ENCODE measurements at regions not wholly inside any gene's neighbourhood (a gene's known extent, or its start where the extent isn't known, plus 50 kb on each side); places are given as distances from the start of the nearest gene placed in this dataset.

DNA sequence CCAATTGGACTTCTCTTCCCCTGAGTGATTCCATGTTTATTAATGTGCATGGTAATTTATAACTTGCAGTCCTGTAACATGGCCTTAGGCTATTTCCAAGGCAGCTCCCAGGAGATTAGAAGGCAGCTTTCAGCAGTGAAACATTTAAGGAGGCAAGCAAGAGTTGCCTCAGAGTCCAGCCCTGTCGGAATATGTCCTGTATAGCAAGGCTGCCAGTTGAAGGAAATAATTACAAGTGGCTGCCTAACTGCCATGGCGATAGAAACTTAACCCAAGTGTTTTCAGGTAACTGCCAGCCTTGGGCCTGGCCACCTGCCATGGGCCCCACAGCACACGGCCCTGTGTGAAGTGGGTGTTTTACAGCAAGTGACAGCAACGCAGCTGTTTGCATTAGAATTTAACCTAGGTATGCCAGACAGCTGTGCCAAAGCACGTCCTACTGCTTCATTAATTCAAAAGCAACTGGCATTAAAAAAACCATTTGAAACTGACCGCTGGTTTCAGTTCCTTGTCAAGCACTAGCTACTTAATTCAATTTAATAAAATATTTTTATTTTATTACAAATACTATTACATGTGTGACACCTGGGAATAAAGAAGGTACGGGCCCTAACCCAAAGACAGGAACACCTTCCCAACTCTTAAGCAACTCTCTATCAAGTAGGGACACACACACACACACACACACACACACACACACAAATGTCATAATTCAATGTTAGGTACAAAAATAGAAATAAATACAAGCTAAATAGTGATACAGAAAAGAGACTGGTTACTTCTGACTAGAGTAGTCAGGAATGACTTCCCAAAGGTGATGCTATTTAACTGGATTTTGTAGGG, 151.8 kb upstream of the HEY2 start:
- ChIA-PET CTCF (interaction anchor here (0.6 kb wide), 3 partner anchors 15 to 695 kb away, joined by 3 read pairs; no protein-coding TSS in a partner anchor), POLR2A (no interaction called here)
- H3K27me3 ChIP-seq (ENCODE audit: control insufficient read depth, insufficient read depth, low read length) = no peaks in the 10 kb centered on the region
- TF ChIP-seq, protein P1, sequence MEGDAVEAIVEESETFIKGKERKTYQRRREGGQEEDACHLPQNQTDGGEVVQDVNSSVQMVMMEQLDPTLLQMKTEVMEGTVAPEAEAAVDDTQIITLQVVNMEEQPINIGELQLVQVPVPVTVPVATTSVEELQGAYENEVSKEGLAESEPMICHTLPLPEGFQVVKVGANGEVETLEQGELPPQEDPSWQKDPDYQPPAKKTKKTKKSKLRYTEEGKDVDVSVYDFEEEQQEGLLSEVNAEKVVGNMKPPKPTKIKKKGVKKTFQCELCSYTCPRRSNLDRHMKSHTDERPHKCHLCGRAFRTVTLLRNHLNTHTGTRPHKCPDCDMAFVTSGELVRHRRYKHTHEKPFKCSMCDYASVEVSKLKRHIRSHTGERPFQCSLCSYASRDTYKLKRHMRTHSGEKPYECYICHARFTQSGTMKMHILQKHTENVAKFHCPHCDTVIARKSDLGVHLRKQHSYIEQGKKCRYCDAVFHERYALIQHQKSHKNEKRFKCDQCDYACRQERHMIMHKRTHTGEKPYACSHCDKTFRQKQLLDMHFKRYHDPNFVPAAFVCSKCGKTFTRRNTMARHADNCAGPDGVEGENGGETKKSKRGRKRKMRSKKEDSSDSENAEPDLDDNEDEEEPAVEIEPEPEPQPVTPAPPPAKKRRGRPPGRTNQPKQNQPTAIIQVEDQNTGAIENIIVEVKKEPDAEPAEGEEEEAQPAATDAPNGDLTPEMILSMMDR (IDR thresholded peaks at IDR 0.05; ENCODE audit: insufficient read depth, low read depth, low read length) = no peak
- H3K4me3 ChIP-seq (ENCODE audit: low read depth, low read length) = no peak overlapping the region
- H3K36me3 ChIP-seq (ENCODE audit: control insufficient read depth, insufficient read depth, low read length) = no peaks in the 10 kb centered on the region
- DNase-seq (ENCODE audit: low read depth) = no peak

DNA sequence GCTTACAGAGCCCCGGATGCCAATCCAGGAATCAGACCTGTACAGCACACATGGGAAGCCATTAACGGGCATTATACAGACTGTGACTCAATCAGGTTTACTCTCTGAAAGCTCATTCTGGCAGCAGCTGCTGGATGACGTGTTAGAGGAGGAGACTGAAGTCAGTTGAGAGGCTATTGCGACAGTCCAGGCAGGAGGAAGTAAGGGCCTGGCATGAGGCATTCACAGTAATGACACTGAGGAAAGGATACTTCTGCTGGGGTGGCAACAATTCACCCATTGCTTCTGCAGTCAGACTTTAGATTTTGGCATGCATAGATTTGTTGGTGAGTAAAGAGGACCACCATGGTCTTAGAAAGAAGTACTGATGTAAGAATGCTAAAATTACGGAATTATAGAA, 151.0 kb upstream of the HEY2 start:
- Histone ChIP-seq H3K36me3 (ENCODE audit: control insufficient read depth, insufficient read depth, low read length) (no peaks in the 10 kb centered on the region), H3K4me3 (ENCODE audit: low read depth, low read length) (no peak overlapping the region), H3K27me3 (ENCODE audit: control insufficient read depth, insufficient read depth, low read length) (no peaks in the 10 kb centered on the region)
- POLR2A ChIA-PET = no interaction called here
- TF ChIP-seq, protein P1 (IDR thresholded peaks at IDR 0.05; ENCODE audit: insufficient read depth, low read depth, low read length) = no peak
- DNase-seq (ENCODE audit: low read depth) = no peak
- CTCF ChIA-PET = interaction anchor here (0.6 kb wide), 2 partner anchors 16 to 289 kb away, joined by 3 read pairs; no protein-coding TSS in a partner anchor

DNA sequence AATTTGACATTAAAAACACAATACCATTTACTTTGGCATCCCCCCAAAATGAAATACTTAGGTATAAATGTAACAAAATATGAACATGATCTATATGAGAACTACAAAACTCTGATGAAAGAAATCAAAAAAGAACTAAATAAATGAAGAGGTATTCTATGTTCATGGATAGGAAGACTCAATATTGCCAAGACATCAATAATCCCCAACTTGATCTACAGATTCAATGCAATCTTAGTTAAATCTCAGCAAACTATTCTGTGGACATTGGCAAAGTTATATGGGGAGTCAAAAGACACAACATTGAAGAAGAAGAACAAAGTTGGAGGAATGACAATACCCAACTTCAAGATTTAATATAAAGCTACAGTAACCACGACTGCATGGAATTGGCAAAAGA, 145.2 kb upstream of the HEY2 start:
- CTCF ChIA-PET = interaction anchor here (1.4 kb wide), 1 partner anchor 15 kb away, joined by 3 read pairs; no protein-coding TSS in a partner anchor
- H3K4me3 ChIP-seq (ENCODE audit: low read depth, low read length) = no peak overlapping the region
- TF ChIP-seq, protein P1 (IDR thresholded peaks at IDR 0.05; ENCODE audit: insufficient read depth, low read depth, low read length) = no peak
- DNase-seq (ENCODE audit: low read depth) = no peak
- POLR2A ChIA-PET = no interaction called here
- H3K36me3 ChIP-seq (ENCODE audit: control insufficient read depth, insufficient read depth, low read length) = no peaks in the 10 kb centered on the region
- no peaks in the 10 kb centered on the region for H3K27me3 ChIP-seq (ENCODE audit: control insufficient read depth, insufficient read depth, low read length)

DNA sequence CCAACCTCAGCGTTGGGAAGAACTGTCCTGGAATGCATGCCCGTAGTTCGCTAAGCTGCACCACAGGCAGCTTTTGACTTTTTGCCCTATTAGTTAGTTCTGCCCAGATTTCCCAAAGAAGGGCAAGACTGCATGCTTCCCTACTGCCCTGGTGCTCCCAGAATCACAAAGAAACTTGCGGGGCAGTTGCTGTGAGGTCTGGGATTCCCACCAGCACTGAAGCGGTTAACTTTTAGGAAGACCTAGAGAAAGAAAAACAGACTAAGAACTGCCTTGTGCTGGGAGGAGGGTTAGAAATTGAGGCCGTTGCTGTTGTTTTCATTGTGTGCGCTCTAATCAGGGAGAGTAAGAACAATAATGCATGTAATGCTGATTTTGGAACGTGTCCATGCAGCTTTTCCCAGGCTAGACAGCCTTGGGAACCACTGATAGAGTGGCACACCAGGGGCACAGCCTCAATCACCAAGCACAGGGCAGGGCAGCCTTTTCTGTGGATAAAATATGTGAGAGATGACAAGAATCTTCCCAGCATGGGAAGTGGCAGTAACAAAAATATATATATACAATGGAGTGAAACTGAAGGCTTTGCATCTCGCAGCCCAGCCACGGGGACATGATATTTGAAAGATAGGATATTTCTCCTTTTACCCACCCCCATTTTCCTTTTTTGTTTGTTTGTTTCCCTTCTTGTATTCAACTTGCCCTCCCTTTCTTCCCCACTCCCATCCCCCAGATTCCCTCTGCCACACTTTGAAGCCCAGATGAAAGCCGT, 137.7 kb upstream of the HEY2 start:
- no peaks in the 10 kb centered on the region for H3K27me3 ChIP-seq (ENCODE audit: control insufficient read depth, insufficient read depth, low read length)
- CTCF ChIA-PET = interaction anchor here (0.6 to 1.5 kb wide), 2 partner anchors 11 to 70 kb away, joined by 4 to 5 read pairs; no protein-coding TSS in a partner anchor
- H3K4me3 ChIP-seq (ENCODE audit: low read depth, low read length) = no peak overlapping the region
- TF ChIP-seq, protein P1 (IDR thresholded peaks at IDR 0.05; ENCODE audit: insufficient read depth, low read depth, low read length) = no peak
- POLR2A ChIA-PET = no interaction called here
- no peak for DNase-seq (ENCODE audit: low read depth)
- H3K36me3 ChIP-seq (ENCODE audit: control insufficient read depth, insufficient read depth, low read length) = no peaks in the 10 kb centered on the region

DNA sequence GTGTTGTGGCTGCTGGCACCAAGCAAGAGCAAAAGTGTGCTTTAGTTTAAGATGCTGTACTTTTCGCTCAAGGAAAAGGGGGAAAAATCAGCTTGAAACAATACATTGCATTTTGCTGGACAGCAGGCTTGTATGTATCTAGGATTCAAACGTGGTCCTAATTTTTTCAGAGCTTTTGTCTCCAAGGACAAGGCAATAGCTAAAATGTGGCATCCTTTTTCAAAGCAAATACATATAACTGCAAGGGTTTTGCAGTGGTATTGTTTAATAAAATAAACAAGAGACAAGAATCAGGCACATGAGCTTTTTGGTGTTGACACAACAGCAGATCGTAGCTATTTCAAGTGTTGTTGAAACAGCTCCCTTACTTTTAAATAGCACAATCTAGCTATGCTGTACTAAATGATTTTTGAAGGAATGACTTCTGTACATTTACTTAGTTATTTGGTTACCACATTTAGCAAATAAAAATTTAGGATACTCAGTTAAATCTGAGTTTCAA, 137.0 kb upstream of the HEY2 start:
- Histone ChIP-seq H3K27me3 (ENCODE audit: control insufficient read depth, insufficient read depth, low read length) (no peaks in the 10 kb centered on the region), H3K36me3 (ENCODE audit: control insufficient read depth, insufficient read depth, low read length) (no peaks in the 10 kb centered on the region), H3K4me3 (ENCODE audit: low read depth, low read length) (no peak overlapping the region)
- TF ChIP-seq, protein P1 (IDR thresholded peaks at IDR 0.05; ENCODE audit: insufficient read depth, low read depth, low read length) = no peak
- DNase-seq (ENCODE audit: low read depth) = no peak
- ChIA-PET CTCF (interaction anchor here (0.6 to 1.5 kb wide), 2 partner anchors 10 to 69 kb away, joined by 4 to 5 read pairs; no protein-coding TSS in a partner anchor), POLR2A (no interaction called here)
